HAP-1 (cell line): ENCODE measurements at regions not wholly inside any gene's neighbourhood (a gene's known extent, or its start where the extent isn't known, plus 50 kb on each side); places are given as distances from the start of the nearest gene placed in this dataset.
A peak's percentile ranks its signal among the peaks of the same experiment; 100 is the strongest.

ENCODE experiments used
- DNase-seq, 2 experiments: peaks; one replicate each; pipeline ENCODE4 v3.0.0-alpha.2; 2016 to 2020; ENCODE audit warnings: low spot score in 2 of 2
- H3K27me3 ChIP-seq: fragments of 250-450 bp; sonication (Bioruptor Pico); 2 replicates; pipeline ENCODE4 v1.5.1; 2020; ENCODE audit warnings: low read depth, mild to moderate bottlenecking, moderate library complexity
- H3K36me3 ChIP-seq: fragments of 250-450 bp; sonication (Bioruptor Pico); replicated peaks from 2 replicates; pipeline ENCODE4 v1.5.1; 2020; ENCODE audit warnings: mild to moderate bottlenecking
- H3K4me1 ChIP-seq: fragments of 250-450 bp; sonication (Bioruptor Pico); 2 replicates; pipeline ENCODE4 v1.5.1; 2020; ENCODE audit warnings: mild to moderate bottlenecking
- H3K4me3 ChIP-seq: fragments of 250-450 bp; sonication (Bioruptor Pico); 2 replicates; pipeline ENCODE4 v1.5.1; 2020; ENCODE audit warnings: mild to moderate bottlenecking, moderate library complexity
- H3K9me3 ChIP-seq: fragments of 250-450 bp; sonication (Bioruptor Pico); 2 replicates; pipeline ENCODE4 v1.5.1; 2020; ENCODE audit warnings: mild to moderate bottlenecking, moderate library complexity
- in situ Hi-C: fragments of 300-500 bp; cut with MboI; formaldehyde crosslinking; loops from 3 replicates; pipeline ENCODE4 v1.14.3; 2020; ENCODE audit warnings: low sequenced_read_pairs, inconsistent platforms, mixed read lengths

- Histone ChIP-seq H3K9me3 (no peaks in the 10 kb centered on the region), H3K4me3 (no peak overlapping the region)
- in situ Hi-C loops, result no loop called here
Measured at GRCh38 chr13:62057286-62057685, 641.6 kb upstream of the PCDH20 start.

GRCh38 chr13:62049992-62050391 lies 634.3 kb upstream of the PCDH20 start:
- Histone ChIP-seq H3K27me3 (no peaks in the 10 kb centered on the region), H3K4me1 (no peaks in the 10 kb centered on the region), H3K36me3 (no peaks in the 10 kb centered on the region), H3K9me3 (no peaks in the 10 kb centered on the region), H3K4me3 (no peak overlapping the region)
- DNase-seq, result no peak
- in situ Hi-C loops, result no loop called here

More at GRCh38 chr13:62057286-62057685, 641.6 kb upstream of the PCDH20 start:
- no peaks in the 10 kb centered on the region for H3K36me3 ChIP-seq
- no peak for DNase-seq
- H3K4me1 ChIP-seq, result no peaks in the 10 kb centered on the region
- H3K27me3 ChIP-seq, result no peaks in the 10 kb centered on the region

DNA sequence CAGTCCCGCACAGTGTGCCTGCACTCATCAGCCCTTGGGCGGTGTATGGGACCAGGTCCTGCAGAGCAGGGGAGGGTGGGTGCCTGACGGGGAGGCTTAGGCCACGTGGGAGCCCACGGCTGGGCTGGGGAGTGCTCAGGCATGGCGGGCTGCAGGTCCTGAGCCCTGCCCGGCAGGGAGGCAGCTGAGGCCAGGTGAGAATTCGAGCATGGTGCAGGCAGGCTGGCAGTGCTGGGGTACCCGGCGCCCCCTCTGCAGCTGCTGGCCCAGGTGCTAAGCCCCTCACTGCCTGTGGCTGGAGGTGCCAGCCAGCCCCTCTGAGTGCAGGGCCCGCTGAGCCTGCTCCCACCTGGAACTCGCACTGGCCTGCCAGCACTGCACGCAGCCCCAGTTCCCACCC lies 630.9 kb upstream of the PCDH20 start:
- Histone ChIP-seq H3K4me1 (no peaks in the 10 kb centered on the region), H3K4me3 (no peak overlapping the region), H3K36me3 (no peaks in the 10 kb centered on the region), H3K27me3 (no peaks in the 10 kb centered on the region), H3K9me3 (no peaks in the 10 kb centered on the region)
- in situ Hi-C loops, result no loop called here
- no peak for DNase-seq

DNA sequence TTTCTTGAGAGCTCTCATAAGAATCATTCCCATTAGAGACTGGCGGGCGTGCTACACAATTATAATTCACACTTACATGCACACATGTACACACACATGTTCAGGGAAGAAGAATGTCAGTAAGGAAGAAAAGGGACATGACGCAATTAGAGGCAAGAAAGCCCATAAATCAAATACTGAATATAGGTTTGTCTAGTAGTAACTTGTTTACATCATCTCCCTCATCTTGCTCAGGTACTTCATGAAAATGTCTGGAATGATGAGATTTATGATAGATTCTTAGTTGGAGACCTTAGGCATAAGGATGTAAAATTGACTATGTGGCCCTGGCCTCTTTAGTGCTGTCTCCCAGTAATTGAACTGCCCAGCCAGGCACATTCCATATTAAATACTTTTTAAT lies 628.0 kb upstream of the PCDH20 start:
- Histone ChIP-seq H3K9me3 (no peaks in the 10 kb centered on the region), H3K4me1 (no peaks in the 10 kb centered on the region), H3K4me3 (no peak overlapping the region), H3K36me3 (no peaks in the 10 kb centered on the region), H3K27me3 (no peaks in the 10 kb centered on the region)
- no peak for DNase-seq
- in situ Hi-C loops, result no loop called here

GRCh38 chr13:62040806-62041205 lies 625.2 kb upstream of the PCDH20 start:
- Histone ChIP-seq H3K4me3 (no peak overlapping the region), H3K27me3 (no peaks in the 10 kb centered on the region), H3K9me3 (no peaks in the 10 kb centered on the region), H3K4me1 (no peaks in the 10 kb centered on the region), H3K36me3 (no peaks in the 10 kb centered on the region)
- in situ Hi-C loops, result no loop called here
- no peak for DNase-seq

DNA sequence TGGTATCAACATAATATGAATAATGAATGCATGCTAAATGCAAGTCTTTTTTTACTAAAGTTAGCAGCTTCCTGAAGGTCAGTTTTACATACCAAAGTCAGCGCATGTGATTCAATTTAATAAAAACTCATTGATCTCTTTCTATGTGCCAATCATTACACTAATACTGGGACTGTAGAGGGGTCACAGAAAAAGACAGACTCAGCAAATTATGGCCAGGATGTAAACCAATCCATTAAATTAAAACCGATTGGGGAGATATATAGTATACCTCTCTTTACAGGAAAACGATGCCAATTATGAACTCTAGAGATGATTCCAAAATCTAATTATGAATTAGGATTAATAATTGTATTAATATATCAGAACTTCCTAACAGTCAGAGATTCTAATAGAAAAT lies 624.4 kb upstream of the PCDH20 start:
- Histone ChIP-seq H3K36me3 (no peaks in the 10 kb centered on the region), H3K9me3 (no peaks in the 10 kb centered on the region), H3K27me3 (no peaks in the 10 kb centered on the region), H3K4me1 (no peaks in the 10 kb centered on the region), H3K4me3 (no peak overlapping the region)
- in situ Hi-C loops, result no loop called here
- DNase-seq, result no peak

- Histone ChIP-seq H3K9me3 (no peaks in the 10 kb centered on the region), H3K4me1 (no peaks in the 10 kb centered on the region), H3K27me3 (no peaks in the 10 kb centered on the region), H3K36me3 (no peaks in the 10 kb centered on the region), H3K4me3 (no peak overlapping the region)
- DNase-seq, result no peak
- in situ Hi-C loops, result no loop called here
Measured at GRCh38 chr13:62038214-62038613, 622.6 kb upstream of the PCDH20 start.

DNA sequence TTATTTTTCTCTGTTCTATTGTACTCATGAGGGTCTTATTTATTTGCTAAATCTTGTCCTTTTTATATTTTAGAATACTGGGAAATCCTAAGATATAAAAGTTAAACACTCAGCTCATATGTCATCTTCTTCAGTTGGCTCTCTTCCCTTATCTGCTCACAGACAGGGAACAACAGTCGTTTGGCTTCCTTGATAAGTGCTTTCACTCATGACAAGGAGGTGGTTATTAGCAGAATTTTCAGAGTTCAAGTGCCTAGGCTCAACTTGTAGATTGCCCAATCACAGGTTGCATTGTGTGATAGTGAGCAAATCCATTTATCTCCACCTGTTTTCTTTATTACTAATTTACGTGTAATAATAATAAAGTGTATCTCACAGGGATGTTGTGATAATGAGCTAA lies 620.3 kb upstream of the PCDH20 start:
- H3K9me3 ChIP-seq, result no peaks in the 10 kb centered on the region
- H3K27me3 ChIP-seq, result no peaks in the 10 kb centered on the region
- no peak for DNase-seq
- in situ Hi-C loops, result no loop called here
- H3K4me1 ChIP-seq, result no peaks in the 10 kb centered on the region
- H3K4me3 ChIP-seq, result no peak overlapping the region
- H3K36me3 ChIP-seq, result no peaks in the 10 kb centered on the region

GRCh38 chr13:62033934-62034333 lies 618.3 kb upstream of the PCDH20 start:
- no peak for DNase-seq
- Histone ChIP-seq H3K9me3 (no peaks in the 10 kb centered on the region), H3K4me1 (no peaks in the 10 kb centered on the region), H3K4me3 (no peak overlapping the region), H3K36me3 (no peaks in the 10 kb centered on the region), H3K27me3 (no peaks in the 10 kb centered on the region)
- in situ Hi-C loops, result no loop called here

- Histone ChIP-seq H3K9me3 (no peaks in the 10 kb centered on the region), H3K4me3 (no peak overlapping the region), H3K36me3 (no peaks in the 10 kb centered on the region), H3K27me3 (no peaks in the 10 kb centered on the region), H3K4me1 (no peaks in the 10 kb centered on the region)
- DNase-seq, result no peak
- in situ Hi-C loops, result loop anchor here (25.0 kb wide), 1 partner anchor 340 kb away; no protein-coding TSS in a partner anchor
Measured at GRCh38 chr13:62022369-62022768, 606.7 kb upstream of the PCDH20 start.

- H3K4me3 ChIP-seq, result no peak overlapping the region
- DNase-seq, result no peak
- in situ Hi-C loops, result loop anchor here (25.0 kb wide), 1 partner anchor 342 kb away; no protein-coding TSS in a partner anchor
Measured at GRCh38 chr13:62019858-62020257, 604.2 kb upstream of the PCDH20 start.

GRCh38 chr13:62014299-62014698 lies 598.6 kb upstream of the PCDH20 start:
- H3K36me3 ChIP-seq, result no peaks in the 10 kb centered on the region
- in situ Hi-C loops, result loop anchor here (25.0 kb wide), 1 partner anchor 348 kb away; no protein-coding TSS in a partner anchor
- no peaks in the 10 kb centered on the region for H3K4me1 ChIP-seq
- DNase-seq, result peak in 1 of 2 experiments; percentile 55
- H3K4me3 ChIP-seq, result no peak overlapping the region
- no peaks in the 10 kb centered on the region for H3K27me3 ChIP-seq
- no peaks in the 10 kb centered on the region for H3K9me3 ChIP-seq

More at GRCh38 chr13:62019858-62020257, 604.2 kb upstream of the PCDH20 start:
- no peaks in the 10 kb centered on the region for H3K27me3 ChIP-seq
- H3K4me1 ChIP-seq, result no peaks in the 10 kb centered on the region
- no peaks in the 10 kb centered on the region for H3K36me3 ChIP-seq
- no peaks in the 10 kb centered on the region for H3K9me3 ChIP-seq

GRCh38 chr13:62003452-62003851 lies 587.8 kb upstream of the PCDH20 start:
- no peaks in the 10 kb centered on the region for H3K9me3 ChIP-seq
- H3K4me1 ChIP-seq, result no peaks in the 10 kb centered on the region
- H3K36me3 ChIP-seq, result no peaks in the 10 kb centered on the region
- DNase-seq, result no peak
- in situ Hi-C loops, result loop anchor here (25.0 kb wide), 1 partner anchor 359 kb away; no protein-coding TSS in a partner anchor
- H3K27me3 ChIP-seq, result no peaks in the 10 kb centered on the region
- no peak overlapping the region for H3K4me3 ChIP-seq

DNA sequence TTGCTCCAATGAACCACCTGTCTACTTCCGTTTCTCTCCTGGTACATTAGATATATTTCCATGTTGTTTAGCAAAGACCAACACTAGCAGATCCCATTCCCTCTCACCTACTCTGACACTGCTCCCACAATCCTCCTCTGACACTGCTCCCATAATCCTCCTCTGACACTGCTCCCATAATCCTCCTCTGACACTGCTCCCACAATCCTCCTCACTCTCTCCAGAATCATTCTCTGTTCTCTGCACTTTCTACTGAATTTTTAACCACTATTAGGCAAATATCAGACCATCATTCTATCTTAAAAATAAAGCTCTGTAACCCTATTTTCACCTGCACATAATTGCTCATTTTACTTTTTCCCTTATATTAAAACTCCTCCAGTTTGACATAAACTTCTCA lies 578.5 kb upstream of the PCDH20 start:
- no peaks in the 10 kb centered on the region for H3K9me3 ChIP-seq
- DNase-seq, result no peak
- H3K27me3 ChIP-seq, result no peaks in the 10 kb centered on the region
- no peaks in the 10 kb centered on the region for H3K36me3 ChIP-seq
- no peak overlapping the region for H3K4me3 ChIP-seq
- in situ Hi-C loops, result no loop called here
- H3K4me1 ChIP-seq, result no peaks in the 10 kb centered on the region

GRCh38 chr13:61989978-61990377 lies 574.3 kb upstream of the PCDH20 start:
- Histone ChIP-seq H3K4me1 (no peaks in the 10 kb centered on the region), H3K27me3 (no peaks in the 10 kb centered on the region), H3K36me3 (no peaks in the 10 kb centered on the region), H3K4me3 (no peak overlapping the region), H3K9me3 (no peaks in the 10 kb centered on the region)
- no peak for DNase-seq
- in situ Hi-C loops, result no loop called here
